Heart right ventricle (tissue), 16 donors: ENCODE measurements at regions not wholly inside any gene's neighbourhood (a gene's known extent, or its start where the extent isn't known, plus 50 kb on each side); places are given as distances from the start of the nearest gene placed in this dataset.
A peak's percentile ranks its signal among the peaks of the same experiment; 100 is the strongest.

Source experiments
- ATAC-seq, 8 donors: fragments of 200-7000 bp; cut with Tn5 transposase; one replicate each; pipeline ENCODE4 v1.9.1; 2020; ENCODE audit warnings: mild to moderate bottlenecking in 8 of 8, moderate library complexity in 8 of 8, moderate number of reproducible peaks in 1 of 8
- DNase-seq, 2 donors: peaks; one replicate each; pipeline ENCODE4 v3.0.0-alpha.2; 2020
- H3K27ac ChIP-seq, 10 donors: fragments of 200-600 bp; sonication (generic) in 2 of 10; one replicate each; pipeline versions ENCODE4 v1.5.0 to v1.8.0; 2020 to 2022; ENCODE audit warnings: mild to moderate bottlenecking in 3 of 10
- H3K27me3 ChIP-seq, 7 donors: fragments of 200-600 bp; one replicate each; pipeline ENCODE4 v1.8.0; 2021 to 2022; ENCODE audit warnings: mild to moderate bottlenecking in 2 of 7
- H3K36me3 ChIP-seq, 9 donors: fragments of 200-600 bp; sonication (generic) in 1 of 9; one replicate each; pipeline versions ENCODE4 v1.5.0 to v1.8.0; 2020 to 2022; ENCODE audit warnings: mild to moderate bottlenecking in 2 of 9
- H3K4me1 ChIP-seq, 9 donors: fragments of 200-600 bp; sonication (generic) in 1 of 9; one replicate each; pipeline versions ENCODE4 v1.5.0 to v1.8.0; 2020 to 2022; ENCODE audit warnings: mild to moderate bottlenecking in 4 of 9
- H3K4me3 ChIP-seq, 10 donors: fragments of 200-600 bp; sonication (generic) in 2 of 10; one replicate each; pipeline versions ENCODE4 v1.5.0 to v1.8.0; 2020 to 2022; ENCODE audit warnings: mild to moderate bottlenecking in 7 of 10, moderate library complexity in 2 of 10
- H3K9me3 ChIP-seq, 11 donors: fragments of 200-600 bp in 10 of 11; sonication (generic) in 2 of 11; one replicate each; pipeline versions ENCODE4 v1.5.0 to v1.8.0; 2013 to 2022; ENCODE audit warnings: mild to moderate bottlenecking in 2 of 11, control low read depth in 1 of 11, moderate library complexity in 1 of 11
- CTCF ChIP-seq, 9 donors: fragments of 200-600 bp; sonication (generic) in 2 of 9; IDR thresholded peaks; one replicate each; pipeline versions ENCODE4 v1.5.0 to v1.8.0; 2021 to 2022; ENCODE audit warnings: antibody characterized with exemption in 9 of 9, mild to moderate bottlenecking in 5 of 9, moderate library complexity in 1 of 9
- WGBS, 2 donors: extraction: QIAGEN DNeasy Blood & Tissue Kit; methylation state at CpG; one replicate each; pipeline ENCODE4 v1.1.7; 2013; ENCODE audit warnings: inconsistent platforms in 1 of 2; 5-methylcytosine and 5-hydroxymethylcytosine counted together
- intact Hi-C, 10 donors: fragments of 100-400 bp; cut with DNase I; formaldehyde crosslinking; loops; one replicate each; pipeline versions ENCODE4 v1.11.1 to v1.14.2; 2022
- donor health status: Arrhythmogenic right ventricular cardiomyopathy.
- donor health status: ischemic (EF 13 %, LVEDD 7.1; RV severe dilation, severe dysfunction).
- donor health status: healthy with polysubstance abuse.
- donor health status: DM: no; HTN: yes; CAD: no.
- donor health status: DM: no; HTN: no; CAD: no.
- donor health status: ischemic (EF 25% LVEDD 6.9; RV normal size, moderate dysfunction).
- donor health status: ischemic (EF 25% LVEDD 5.7; RV mildly dilated, moderate dysfunction).
- donor health status: healthy.
- donor health status: DM: yes; HTN: yes; CAD: no.
- donor health status: Ischemic cardiomyopathy.
- donor health status: ischemic (EF 35%, LVEDD 5.7; RV mildly dilated, moderate dysfunction).
- donor health status: nonischemic (EF 11% LVEDD 7.7; RV severe dilation, severe dysfunction).
- donor health status: DM: yes; HTN: yes; CAD: no.
- donor health status: PGD.
- donor health status: ischemic (EF 29% LVEDD 5.4; RV normal size, mild dysfunction).
- donor health status: nonischemic (EF 23%, LVEDD 6.1; RV moderate dilation, normal function).

- peak in 6 of 8 donors; percentile 46 to 87 (median 69) for ATAC-seq
- 52 to 60% methylated on average over 3 of the region's 3 CpGs for WGBS, 2 donors
- Histone ChIP-seq H3K27ac (peak overlapping the region in 3 of 10 donors; percentile 32 to 74 (median 68)), H3K9me3 (peaks cover 0 to 7% (median 0%) of the 10 kb centered on the region in 11 donors), H3K4me1 (peaks cover 6 to 36% (median 21%) of the 10 kb centered on the region in 9 donors), H3K36me3 (no peaks in the 10 kb centered on the region), H3K27me3 (no peaks in the 10 kb centered on the region), H3K4me3 (no peak overlapping the region)
- TF ChIP-seq CTCF (IDR thresholded peaks at IDR 0.05): no peak
- DNase-seq: no peak
- intact Hi-C loops: no loop called here
These were observed 494.9 kb upstream of the ADAMTS9 start for GRCh38 chr3:65182682-65183081.

- no peak for DNase-seq
- H3K36me3 ChIP-seq: no peaks in the 10 kb centered on the region
- peak overlapping the region in 5 of 10 donors; percentile 49 to 74 (median 66) for H3K27ac ChIP-seq
- peaks cover 6 to 39% (median 21%) of the 10 kb centered on the region in 9 donors for H3K4me1 ChIP-seq
- 63 to 72% methylated on average over 4 of the region's 4 CpGs for WGBS, 2 donors
- TF ChIP-seq CTCF (IDR thresholded peaks at IDR 0.05): no peak
- H3K27me3 ChIP-seq: no peaks in the 10 kb centered on the region
- H3K4me3 ChIP-seq: no peak overlapping the region
- ATAC-seq: peak in 1 of 8 donors; percentile 16
- peaks cover 0 to 7% (median 0%) of the 10 kb centered on the region in 11 donors for H3K9me3 ChIP-seq
- intact Hi-C loops: no loop called here
These were observed 494.3 kb upstream of the ADAMTS9 start for GRCh38 chr3:65182085-65182484.

- DNase-seq (peak in 1 of 2 donors; percentile 51), ATAC-seq (peak; percentile 53 to 84 (median 68))
- Histone ChIP-seq H3K4me3 (no peak overlapping the region), H3K27ac (peak overlapping the region in 9 of 10 donors; percentile 41 to 74 (median 57)), H3K36me3 (no peaks in the 10 kb centered on the region), H3K4me1 (peaks cover 6 to 39% (median 21%) of the 10 kb centered on the region in 9 donors), H3K9me3 (peaks cover 0 to 6% (median 0%) of the 10 kb centered on the region in 11 donors), H3K27me3 (no peaks in the 10 kb centered on the region)
- 32 to 47% methylated on average over 6 of the region's 6 CpGs for WGBS, 2 donors
- intact Hi-C loops: no loop called here
- TF ChIP-seq CTCF (IDR thresholded peaks at IDR 0.05): no peak
These were observed 493.6 kb upstream of the ADAMTS9 start for GRCh38 chr3:65181391-65181871.

GRCh38 chr3:65178703-65179102 is 490.9 kb upstream of the ADAMTS9 start:
- no peaks in the 10 kb centered on the region for H3K9me3 ChIP-seq
- DNase-seq (no peak), ATAC-seq (no peak)
- H3K4me1 ChIP-seq: peaks cover 6 to 39% (median 21%) of the 10 kb centered on the region in 9 donors
- H3K4me3 ChIP-seq: no peak overlapping the region
- intact Hi-C loops: loop anchor here in 5 of 10 donors (10.0 kb wide), 3 partner anchors 236 to 644 kb away; no protein-coding TSS in a partner anchor
- H3K27ac ChIP-seq: no peak overlapping the region
- H3K36me3 ChIP-seq: no peaks in the 10 kb centered on the region
- no peak for TF ChIP-seq CTCF (IDR thresholded peaks at IDR 0.05)
- H3K27me3 ChIP-seq: no peaks in the 10 kb centered on the region
- WGBS, 2 donors: 83% methylated on average over 6 of the region's 6 CpGs
